GM18511 (cell line): ENCODE measurements at regions not wholly inside any gene's neighbourhood (a gene's known extent, or its start where the extent isn't known, plus 50 kb on each side); places are given as distances from the start of the nearest gene placed in this dataset.

Experiments
- ATAC-seq: cut with Tn5 transposase; IDR thresholded peaks from one replicate; pipeline ENCODE4 v1.9.1; 2021; ENCODE audit warnings: mild to moderate bottlenecking, moderate library complexity; ENCODE audit not compliant: unreplicated experiment

GRCh38 chr4:45368832-45369231 lies 642.5 kb upstream of the GNPDA2 start:
- ATAC-seq: no peak

- ATAC-seq: no peak
Measured at GRCh38 chr4:45363931-45364330, 637.6 kb upstream of the GNPDA2 start.

- ATAC-seq: no peak
Measured at GRCh38 chr4:45358573-45359506, 632.5 kb upstream of the GNPDA2 start.

GRCh38 chr4:45353161-45353560 lies 626.8 kb upstream of the GNPDA2 start:
- no peak for ATAC-seq

GRCh38 chr4:45350438-45350837 lies 624.1 kb upstream of the GNPDA2 start:
- ATAC-seq: peak; percentile 80

- no peak for ATAC-seq
Measured at GRCh38 chr4:45349859-45350258, 623.5 kb upstream of the GNPDA2 start.

GRCh38 chr4:45346816-45347435 lies 620.6 kb upstream of the GNPDA2 start:
- no peak for ATAC-seq

- ATAC-seq: no peak
Measured at GRCh38 chr4:45345558-45345957, 619.2 kb upstream of the GNPDA2 start.

- no peak for ATAC-seq
Measured at GRCh38 chr4:45331802-45332201, 605.4 kb upstream of the GNPDA2 start.

- ATAC-seq: no peak
Measured at GRCh38 chr4:45327544-45327943, 601.2 kb upstream of the GNPDA2 start.

- no peak for ATAC-seq
Measured at GRCh38 chr4:45324455-45325417, 598.4 kb upstream of the GNPDA2 start.

GRCh38 chr4:45323453-45324058 lies 597.2 kb upstream of the GNPDA2 start:
- no peak for ATAC-seq

GRCh38 chr4:45317739-45318138 lies 591.4 kb upstream of the GNPDA2 start:
- ATAC-seq: no peak

GRCh38 chr4:45317276-45317675 lies 590.9 kb upstream of the GNPDA2 start:
- no peak for ATAC-seq

- ATAC-seq: no peak
Measured at GRCh38 chr4:45316257-45316656, 589.9 kb upstream of the GNPDA2 start.

- no peak for ATAC-seq
Measured at GRCh38 chr4:45302828-45303227, 576.5 kb upstream of the GNPDA2 start.

- no peak for ATAC-seq
Measured at GRCh38 chr4:45294464-45294863, 568.1 kb upstream of the GNPDA2 start.

- no peak for ATAC-seq
Measured at GRCh38 chr4:45293335-45293734, 567.0 kb upstream of the GNPDA2 start.

- no peak for ATAC-seq
Measured at GRCh38 chr4:45292844-45293243, 566.5 kb upstream of the GNPDA2 start.

- ATAC-seq: no peak
Measured at GRCh38 chr4:45284400-45285085, 558.2 kb upstream of the GNPDA2 start.
